Right lung (tissue), 2 donors: ENCODE measurements at regions not wholly inside any gene's neighbourhood (a gene's known extent, or its start where the extent isn't known, plus 50 kb on each side); places are given as distances from the start of the nearest gene placed in this dataset.
A peak's percentile ranks its signal among the peaks of the same experiment; 100 is the strongest.
"Not testable (repeated sequence)": the region's sequence is repeated elsewhere in the genome, so short reads cannot be mapped to it uniquely, and the experiment has no call there.

Experiments used
- DNase-seq, 2 donors: peaks; one replicate each; pipeline ENCODE4 v3.0.0-alpha.2; 2013

DNA sequence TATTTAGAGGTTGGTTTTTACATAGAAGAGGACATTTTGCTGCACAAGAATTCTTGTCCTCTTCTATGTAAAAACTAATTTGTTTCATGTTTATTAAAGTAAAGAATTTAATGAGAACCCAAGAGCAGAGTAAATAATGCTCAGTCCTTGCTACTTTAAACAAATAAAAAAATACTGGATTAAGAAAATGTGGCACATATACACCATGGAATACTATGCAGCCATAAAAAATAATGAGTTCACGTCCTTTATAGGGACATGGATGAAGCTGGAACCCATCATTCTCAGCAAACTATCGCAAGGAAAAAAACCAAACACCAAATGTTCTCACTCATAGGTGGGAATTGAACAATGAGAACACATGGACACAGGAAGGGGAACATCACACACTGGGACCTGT is 643.6 kb downstream of the NR2F1-AS1 start:
- DNase-seq = not testable (repeated sequence)

DNA sequence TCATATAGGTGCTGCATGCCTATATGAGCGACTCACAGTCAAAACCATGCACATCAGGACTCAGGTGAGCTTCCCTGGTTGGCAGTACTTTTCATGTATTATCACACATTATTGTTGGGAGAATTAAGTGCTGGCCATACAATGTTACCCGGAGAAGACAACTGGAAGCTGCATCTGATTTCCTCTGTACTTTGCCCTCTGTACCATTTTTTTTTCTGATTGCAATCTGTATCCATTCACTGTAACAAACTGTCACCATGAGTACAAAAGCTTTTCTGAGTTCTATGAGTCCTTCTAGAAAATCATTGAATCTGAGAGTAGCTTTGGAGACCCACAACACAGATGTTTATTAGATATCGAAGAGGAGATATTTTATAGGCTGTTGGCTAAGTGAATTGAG is 651.0 kb downstream of the NR2F1-AS1 start:
- no peak for DNase-seq

DNA sequence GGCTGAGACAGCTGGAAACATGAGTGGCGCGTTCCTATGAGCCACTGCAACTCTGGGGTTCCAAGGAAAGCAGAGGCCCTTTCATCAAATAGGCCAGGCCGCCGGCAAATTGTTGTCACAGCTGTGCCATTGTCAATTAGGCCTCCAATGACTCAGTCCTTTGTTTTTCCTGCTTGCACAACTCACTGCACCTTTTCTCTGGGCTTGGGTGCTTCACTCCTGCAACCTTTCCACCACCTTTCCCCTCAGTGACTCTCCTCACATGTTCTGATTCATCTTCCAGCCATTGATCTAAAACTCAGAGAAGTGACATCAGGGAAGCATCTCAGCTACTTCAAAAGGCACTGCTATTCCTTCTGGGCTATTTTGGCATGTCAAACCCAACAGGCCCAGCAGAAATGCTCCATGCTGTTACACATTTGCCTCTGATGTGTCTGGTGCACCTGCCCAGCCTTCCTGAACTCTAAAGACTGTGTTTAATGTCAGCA is 653.7 kb downstream of the NR2F1-AS1 start:
- no peak for DNase-seq

GRCh38 chr5:92923885-92924284 is 657.1 kb downstream of the NR2F1-AS1 start:
- no peak for DNase-seq

GRCh38 chr5:92922231-92922967 is 658.6 kb downstream of the NR2F1-AS1 start:
- DNase-seq = no peak

DNA sequence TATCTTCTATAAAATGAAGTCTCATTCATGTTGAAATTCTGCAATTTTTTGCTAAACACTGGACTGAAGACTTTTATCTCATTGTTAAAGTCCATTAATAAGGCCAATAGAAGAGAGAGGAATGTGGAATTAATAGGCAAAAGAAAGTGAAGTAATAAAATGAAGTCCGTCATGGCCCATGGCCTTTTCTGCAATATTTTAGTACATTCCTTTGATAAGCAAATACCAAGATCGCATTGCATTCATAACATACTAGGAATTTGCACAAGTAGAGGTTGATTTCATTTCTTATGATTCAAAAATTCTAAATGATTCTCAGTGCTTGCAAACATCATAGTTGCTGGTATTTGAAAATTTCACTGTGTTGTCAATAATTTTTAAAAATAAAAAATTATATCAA is 664.0 kb downstream of the NR2F1-AS1 start:
- DNase-seq = no peak

DNA sequence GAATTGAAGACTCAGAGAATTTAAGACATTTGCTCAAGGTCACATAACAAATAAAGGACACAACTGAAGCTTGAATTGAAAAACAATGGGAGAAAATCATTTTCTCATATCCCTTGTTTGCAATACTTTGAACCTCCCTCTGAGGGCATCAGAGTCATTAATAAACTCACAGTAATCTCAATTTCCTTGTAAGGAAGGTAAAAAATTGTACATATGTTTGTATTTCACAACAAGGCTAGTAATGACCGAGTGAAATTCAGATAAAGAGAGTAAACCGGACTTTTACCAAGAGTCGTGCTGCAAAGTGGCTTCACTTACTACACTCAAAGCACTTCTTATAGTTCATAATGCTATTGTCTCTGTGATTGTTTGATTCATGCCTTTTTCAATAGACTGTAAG is 665.0 kb downstream of the NR2F1-AS1 start:
- no peak for DNase-seq

DNA sequence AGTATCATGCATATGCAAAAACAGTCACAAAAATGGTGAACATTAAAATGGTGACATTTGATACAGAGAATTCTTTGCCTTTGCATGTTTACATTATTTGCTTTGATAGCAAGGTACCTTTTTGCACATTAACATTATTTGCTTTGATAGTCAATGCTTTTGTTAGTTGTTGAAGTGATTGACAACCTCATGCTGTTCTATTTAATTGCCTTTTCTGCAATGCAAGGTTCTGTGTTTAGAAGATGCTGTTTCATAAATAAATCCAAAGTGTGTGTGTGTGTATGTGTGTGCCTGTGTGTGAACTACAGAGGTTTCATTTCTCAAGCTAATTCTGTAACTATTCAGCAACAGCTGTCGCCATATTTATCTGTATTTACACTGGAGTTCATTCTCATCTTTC is 668.7 kb downstream of the NR2F1-AS1 start:
- no peak for DNase-seq

- no peak for DNase-seq
Observed at GRCh38 chr5:92911851-92912250, 669.2 kb downstream of the NR2F1-AS1 start.

DNA sequence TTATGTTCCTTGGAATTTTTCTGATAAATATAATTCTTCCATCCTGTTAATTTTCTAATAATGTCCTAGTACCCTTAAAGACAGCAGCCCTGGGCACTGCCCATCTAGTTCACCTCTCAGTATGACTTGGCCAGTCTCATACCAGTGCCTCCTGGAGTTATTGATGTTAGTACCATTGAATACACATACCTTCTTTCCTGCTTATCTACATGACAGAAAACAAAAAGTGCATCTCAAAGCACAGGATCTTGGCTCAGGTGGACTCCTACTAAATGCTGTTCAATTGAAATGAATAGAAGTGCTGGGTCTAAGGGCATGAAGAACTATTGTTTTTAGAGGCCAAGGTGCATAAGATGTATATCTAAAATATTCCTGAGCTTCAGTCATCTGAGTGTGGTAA is 669.7 kb downstream of the NR2F1-AS1 start:
- no peak for DNase-seq

- peak in 1 of 2 donors; percentile 38 for DNase-seq
Observed at GRCh38 chr5:92909602-92909962, 671.4 kb downstream of the NR2F1-AS1 start.

DNA sequence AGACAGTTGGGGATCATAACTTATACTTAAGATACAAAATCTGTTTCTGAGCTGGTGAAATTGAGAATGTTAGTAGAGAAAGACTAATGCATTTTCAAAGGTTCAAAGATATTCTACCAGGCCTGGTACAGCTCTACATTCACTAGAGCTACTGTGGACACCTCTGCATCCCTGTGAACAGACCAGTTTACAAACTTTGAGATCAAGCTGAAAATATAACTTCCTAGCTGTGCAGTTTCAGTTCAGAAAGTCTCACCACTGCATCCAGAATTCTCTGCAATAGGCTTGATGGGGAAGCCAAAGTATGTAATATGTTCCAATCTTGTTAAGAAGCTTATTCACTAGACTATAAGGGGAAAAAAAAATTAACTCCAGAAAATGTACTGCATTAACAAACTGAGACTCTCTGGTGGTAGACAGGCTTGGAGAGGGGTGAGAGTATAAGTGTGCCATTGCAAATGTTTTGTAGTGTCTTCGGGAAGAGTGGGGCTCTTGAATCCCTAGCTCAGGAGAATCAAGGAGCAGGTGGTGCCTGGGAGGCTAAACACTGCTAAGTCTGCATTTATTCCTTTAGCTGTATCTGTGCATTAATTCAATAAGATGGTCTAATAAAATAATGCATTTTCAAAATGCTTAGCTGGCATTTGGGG is 671.9 kb downstream of the NR2F1-AS1 start:
- no peak for DNase-seq

GRCh38 chr5:92907938-92908606 is 672.9 kb downstream of the NR2F1-AS1 start:
- DNase-seq = peak; percentile 30 to 42

GRCh38 chr5:92906798-92907376 is 674.1 kb downstream of the NR2F1-AS1 start:
- no peak for DNase-seq

GRCh38 chr5:92904021-92904420 is 677.0 kb downstream of the NR2F1-AS1 start:
- no peak for DNase-seq

DNA sequence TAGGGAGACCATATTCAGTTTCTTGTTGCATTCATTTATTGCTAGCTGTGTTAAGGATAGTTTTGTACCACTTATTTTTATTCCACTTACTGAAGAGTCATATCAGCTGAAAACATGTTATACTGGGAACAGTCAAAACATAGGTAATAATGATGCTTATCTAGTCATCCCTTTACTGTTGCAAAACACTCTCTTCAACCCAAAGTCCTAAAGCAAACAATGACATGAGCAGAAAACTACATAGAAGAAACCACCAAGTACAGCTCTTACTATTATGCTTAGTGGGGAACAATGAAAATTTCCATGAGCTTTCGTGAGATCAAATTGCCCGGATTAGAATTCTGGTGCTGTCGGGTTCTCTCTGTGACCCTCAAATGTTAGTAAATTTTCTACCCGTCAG is 681.4 kb downstream of the NR2F1-AS1 start:
- DNase-seq = no peak

- no peak for DNase-seq
Observed at GRCh38 chr5:92896722-92897121, 684.3 kb downstream of the NR2F1-AS1 start.

- no peak for DNase-seq
Observed at GRCh38 chr5:92890841-92891244, 690.2 kb downstream of the NR2F1-AS1 start.

DNA sequence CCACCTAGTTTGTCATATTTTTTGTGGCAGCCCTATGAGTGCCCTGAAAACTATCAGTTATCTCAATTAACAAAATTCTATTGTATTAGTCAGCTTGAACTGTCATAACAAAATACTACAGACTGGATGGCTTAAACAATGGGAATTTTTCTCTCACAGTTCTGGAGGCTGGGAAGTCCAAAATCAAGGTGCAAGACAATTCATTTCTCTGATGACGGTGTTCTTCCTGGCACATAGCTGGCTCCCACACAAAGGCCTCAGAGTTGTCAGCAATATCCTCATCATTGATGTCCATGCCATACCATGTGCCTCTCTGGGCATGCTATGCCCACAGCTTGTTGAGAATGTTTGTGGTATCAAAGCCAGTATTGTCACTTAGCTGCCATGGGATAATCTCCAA is 691.9 kb downstream of the NR2F1-AS1 start:
- no peak for DNase-seq

DNA sequence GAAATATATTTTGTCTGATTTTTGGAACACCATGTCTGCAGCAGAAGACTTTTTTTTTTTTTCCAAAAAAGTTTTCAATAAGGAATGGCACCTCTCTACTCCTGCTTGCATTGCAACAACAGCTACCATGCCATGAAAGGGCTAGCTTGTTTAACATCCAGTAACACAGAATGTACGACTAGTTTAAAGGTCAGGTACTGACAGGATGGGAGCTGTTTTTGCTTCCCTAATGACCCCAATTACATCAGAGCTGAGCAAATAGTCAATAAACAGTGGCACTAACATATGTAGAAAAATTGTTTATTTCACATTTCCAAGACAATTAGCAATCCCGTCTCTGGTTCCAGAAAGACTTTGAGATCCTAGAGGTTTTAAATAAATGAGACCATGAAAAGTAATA is 693.8 kb downstream of the NR2F1-AS1 start:
- DNase-seq = no peak

GRCh38 chr5:92886751-92887150 is 694.3 kb downstream of the NR2F1-AS1 start:
- DNase-seq = no peak

DNA sequence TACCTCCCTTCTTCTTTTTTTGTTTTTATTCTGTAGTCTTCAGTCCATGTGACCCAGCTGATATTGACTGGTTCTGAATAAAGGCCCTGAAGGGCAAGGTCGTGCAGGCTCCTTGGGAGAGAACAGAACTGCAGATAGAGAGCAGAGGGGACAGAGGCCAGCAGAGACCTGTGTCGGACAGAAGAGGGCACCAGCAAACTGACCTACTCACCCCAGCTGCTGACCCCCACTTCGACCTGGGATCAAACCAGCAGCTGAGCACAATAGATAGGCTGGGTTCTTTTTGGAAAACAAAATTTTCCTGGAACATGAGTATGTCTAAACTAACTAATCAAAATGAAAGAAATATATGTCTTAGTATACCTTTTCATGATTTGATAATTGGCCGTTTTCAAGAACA is 695.1 kb downstream of the NR2F1-AS1 start:
- DNase-seq = no peak

GRCh38 chr5:92884469-92884868 is 696.5 kb downstream of the NR2F1-AS1 start:
- no peak for DNase-seq
